NT2/D1 (cell line): ENCODE measurements at regions not wholly inside any gene's neighbourhood (a gene's known extent, or its start where the extent isn't known, plus 50 kb on each side); places are given as distances from the start of the nearest gene placed in this dataset.

Source experiments
- YY1 ChIP-seq: IDR thresholded peaks from 2 replicates; pipeline ENCODE4 v1.6.1; 2011; ENCODE audit not compliant: insufficient read length, insufficient read depth
- ZNF274 ChIP-seq: IDR thresholded peaks from 2 replicates; pipeline ENCODE4 v1.6.1; 2011; ENCODE audit warnings: mild to moderate bottlenecking, low read depth, low read length

GRCh38 chr3:73697020-73697419 lies 72.3 kb upstream of the PDZRN3 start:
- TF ChIP-seq YY1 (no peak), ZNF274 (no peak)
